OCI-LY3 (cell line): ENCODE measurements at regions not wholly inside any gene's neighbourhood (a gene's known extent, or its start where the extent isn't known, plus 50 kb on each side); places are given as distances from the start of the nearest gene placed in this dataset.

Source experiments
- EZH2phosphoT487 ChIP-seq: fragments of 200-600 bp; shearing (Covaris generic); IDR thresholded peaks from 2 replicates; pipeline ENCODE4 v1.6.1; 2018; ENCODE audit warnings: antibody characterized with exemption, mixed run types, low read depth
- TF ChIP-seq, protein P1 (sequence below): fragments of 200-600, 300-600 bp; sonication (generic); IDR thresholded peaks from 2 replicates; pipeline ENCODE4 v1.5.1; 2014; ENCODE audit warnings: antibody characterized with exemption, low read length, low read depth

DNA sequence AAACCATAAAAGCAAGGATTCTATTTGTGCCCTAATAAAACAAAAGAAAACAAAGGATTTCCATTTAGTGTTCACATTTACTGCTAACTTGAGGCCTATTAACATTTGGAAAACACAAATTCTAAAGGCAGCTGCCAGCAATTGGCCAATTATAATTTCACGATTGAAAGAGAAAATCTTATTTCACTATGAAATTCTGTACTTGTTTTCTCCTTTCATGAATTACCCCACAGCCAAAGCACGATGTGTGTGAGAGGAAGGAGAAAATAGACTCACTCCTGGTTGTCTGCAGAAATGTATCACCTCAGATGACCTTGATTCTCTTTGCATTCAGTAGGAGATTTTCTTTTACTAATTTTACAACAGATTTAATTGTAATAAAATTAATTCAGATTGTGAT lies 242.8 kb upstream of the GBE1 start:
- TF ChIP-seq, protein P1, sequence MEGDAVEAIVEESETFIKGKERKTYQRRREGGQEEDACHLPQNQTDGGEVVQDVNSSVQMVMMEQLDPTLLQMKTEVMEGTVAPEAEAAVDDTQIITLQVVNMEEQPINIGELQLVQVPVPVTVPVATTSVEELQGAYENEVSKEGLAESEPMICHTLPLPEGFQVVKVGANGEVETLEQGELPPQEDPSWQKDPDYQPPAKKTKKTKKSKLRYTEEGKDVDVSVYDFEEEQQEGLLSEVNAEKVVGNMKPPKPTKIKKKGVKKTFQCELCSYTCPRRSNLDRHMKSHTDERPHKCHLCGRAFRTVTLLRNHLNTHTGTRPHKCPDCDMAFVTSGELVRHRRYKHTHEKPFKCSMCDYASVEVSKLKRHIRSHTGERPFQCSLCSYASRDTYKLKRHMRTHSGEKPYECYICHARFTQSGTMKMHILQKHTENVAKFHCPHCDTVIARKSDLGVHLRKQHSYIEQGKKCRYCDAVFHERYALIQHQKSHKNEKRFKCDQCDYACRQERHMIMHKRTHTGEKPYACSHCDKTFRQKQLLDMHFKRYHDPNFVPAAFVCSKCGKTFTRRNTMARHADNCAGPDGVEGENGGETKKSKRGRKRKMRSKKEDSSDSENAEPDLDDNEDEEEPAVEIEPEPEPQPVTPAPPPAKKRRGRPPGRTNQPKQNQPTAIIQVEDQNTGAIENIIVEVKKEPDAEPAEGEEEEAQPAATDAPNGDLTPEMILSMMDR = no peak
- TF ChIP-seq EZH2phosphoT487 = no peak
